HEK293 (cell line): ENCODE measurements at regions not wholly inside any gene's neighbourhood (a gene's known extent, or its start where the extent isn't known, plus 50 kb on each side); places are given as distances from the start of the nearest gene placed in this dataset.

Source experiments
- CTCF ChIA-PET: fragments of 350-600 bp; formaldehyde crosslinking; extraction: SDS; loops from one replicate; lab custom pipeline; 2021; ENCODE audit warnings: antibody characterized with exemption; lab: Yijun Ruan, JAX
- POLR2A ChIA-PET: fragments of 300-600 bp; formaldehyde crosslinking; extraction: SDS; loops from one replicate; lab custom pipeline; 2020; ENCODE audit warnings: antibody characterized with exemption, inconsistent platforms; lab: Yijun Ruan, JAX
- H3K27ac ChIP-seq: fragments of 200-500 bp; sonication (Bioruptor generic); 2 replicates; pipeline ENCODE4 v1.5.1; 2014; ENCODE audit warnings: low read depth, low read length, control low read depth, inconsistent platforms; ENCODE audit errors: extremely low read depth
- H3K36me3 ChIP-seq, 2 experiments: fragments of 200-500 bp in 1 of 2; sonication (Bioruptor generic) in 1 of 2; 1 replicate in 1 of 2; 2 replicates in 1 of 2; pipeline ENCODE4 v1.5.1; 2014 to 2017; ENCODE audit warnings: inconsistent platforms in 2 of 2, low read length in 2 of 2; ENCODE audit not compliant: control insufficient read depth in 2 of 2, insufficient read depth in 1 of 2
- H3K4me1 ChIP-seq: fragments of 200-500 bp; sonication (Bioruptor generic); 2 replicates; pipeline ENCODE4 v1.5.1; 2014; ENCODE audit warnings: mild to moderate bottlenecking, low read length, inconsistent platforms; ENCODE audit not compliant: control insufficient read depth, insufficient read depth
- H3K4me3 ChIP-seq: 2 replicates; pipeline ENCODE4 v1.5.1; 2011; ENCODE audit warnings: low read depth, mild to moderate bottlenecking, control low read depth, low read length, moderate library complexity
- H3K9me3 ChIP-seq: fragments of 200-500 bp; sonication (Bioruptor generic); 2 replicates; pipeline ENCODE4 v1.5.1; 2014; ENCODE audit warnings: low read depth, low read length, inconsistent platforms; ENCODE audit not compliant: control insufficient read depth, insufficient read depth
- ATF2 ChIP-seq: fragments of 450-650 bp; formaldehyde crosslinking; IDR thresholded peaks from 2 replicates; pipeline ENCODE4 v1.5.1; 2016; ENCODE audit warnings: missing biosample characterization, missing genetic modification characterization, low read depth
- HOXC10 ChIP-seq: sonication (generic); formaldehyde crosslinking; IDR thresholded peaks from 2 replicates; pipeline ENCODE4 v1.8.1; 2023; ENCODE audit warnings: mild to moderate bottlenecking, missing genetic modification reagents
- HOXD13 ChIP-seq: sonication (generic); formaldehyde crosslinking; IDR thresholded peaks from 2 replicates; pipeline ENCODE4 v1.8.0; 2022; ENCODE audit warnings: missing genetic modification reagents, borderline replicate concordance
- SETDB1 ChIP-seq: IDR thresholded peaks from one replicate; pipeline ENCODE4 v1.6.1; 2017; ENCODE audit warnings: mild to moderate bottlenecking, low read length, moderate library complexity, mixed read lengths; ENCODE audit not compliant: insufficient read length
- ZNF138 ChIP-seq: fragments of 450-650 bp; formaldehyde crosslinking; IDR thresholded peaks from 2 replicates; pipeline ENCODE4 v1.5.1; 2016; ENCODE audit warnings: missing biosample characterization, missing genetic modification characterization, borderline replicate concordance
- ZNF169 ChIP-seq: fragments of 450-650 bp; formaldehyde crosslinking; IDR thresholded peaks from 2 replicates; pipeline ENCODE4 v1.5.1; 2016; ENCODE audit warnings: missing biosample characterization, missing genetic modification characterization
- ZNF266 ChIP-seq: fragments of 450-650 bp; formaldehyde crosslinking; IDR thresholded peaks from 2 replicates; pipeline ENCODE4 v1.5.1; 2016; ENCODE audit warnings: missing biosample characterization, missing genetic modification characterization, low read depth
- ZNF280C ChIP-seq: fragments of 450-650 bp; formaldehyde crosslinking; IDR thresholded peaks from 2 replicates; pipeline ENCODE4 v1.5.1; 2016; ENCODE audit warnings: missing biosample characterization, missing genetic modification characterization
- ZNF449 ChIP-seq: fragments of 450-650 bp; formaldehyde crosslinking; IDR thresholded peaks from 2 replicates; pipeline ENCODE4 v1.5.1; 2017; ENCODE audit warnings: missing biosample characterization, mild to moderate bottlenecking, missing genetic modification characterization, moderate library complexity
- ZNF48 ChIP-seq: fragments of 450-650 bp; formaldehyde crosslinking; IDR thresholded peaks from 2 replicates; pipeline ENCODE4 v1.5.1; 2016; ENCODE audit warnings: missing biosample characterization, missing genetic modification characterization
- ZNF561 ChIP-seq: fragments of 450-650 bp; IDR thresholded peaks from 2 replicates; pipeline ENCODE4 v1.5.1; 2018; ENCODE audit warnings: missing biosample characterization, missing genetic modification characterization, borderline replicate concordance
- ZNF660 ChIP-seq: fragments of 450-650 bp; IDR thresholded peaks from 2 replicates; pipeline ENCODE4 v1.5.1; 2018; ENCODE audit warnings: missing biosample characterization, mild to moderate bottlenecking, missing genetic modification characterization
- ZNF707 ChIP-seq: fragments of 450-650 bp; formaldehyde crosslinking; IDR thresholded peaks from 2 replicates; pipeline ENCODE4 v1.5.1; 2016; ENCODE audit warnings: missing biosample characterization, missing genetic modification characterization
- TF ChIP-seq, protein P1 (sequence below): fragments of 450-650 bp; formaldehyde crosslinking; IDR thresholded peaks from 2 replicates; pipeline ENCODE4 v1.5.1; 2016; ENCODE audit warnings: missing biosample characterization, missing genetic modification characterization
- TF ChIP-seq, protein P2 (sequence below): fragments of 450-650 bp; formaldehyde crosslinking; IDR thresholded peaks from 2 replicates; pipeline ENCODE4 v1.5.1; 2017; ENCODE audit warnings: missing biosample characterization, missing genetic modification characterization

DNA sequence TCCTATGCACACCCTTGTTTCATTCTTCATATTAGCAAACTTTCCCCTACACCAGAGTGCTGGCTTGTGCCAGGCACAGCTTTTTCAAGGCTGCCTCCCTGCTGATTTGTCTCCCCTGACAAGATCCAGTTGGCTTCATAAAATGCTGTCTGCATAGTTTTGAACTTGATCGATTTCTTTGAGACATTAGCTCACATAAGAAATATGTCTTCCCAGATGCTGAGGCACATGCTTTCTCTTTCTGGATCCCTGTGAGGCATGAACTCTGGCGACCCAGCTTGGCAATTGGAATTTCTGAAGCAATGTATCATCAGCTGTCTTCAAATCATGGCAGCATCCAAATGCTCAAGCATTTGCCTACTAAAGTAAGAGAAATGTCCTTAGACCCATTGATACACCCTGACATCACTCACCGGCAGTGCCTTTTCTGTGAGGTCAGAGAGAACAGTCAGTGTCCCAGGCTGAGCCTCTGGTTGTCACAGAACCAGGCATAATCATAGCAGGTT is 616.4 kb upstream of the GHITM start (continued):
- no peak for TF ChIP-seq ZNF169 (tag by site-specific recombination)
- TF ChIP-seq, protein P1, sequence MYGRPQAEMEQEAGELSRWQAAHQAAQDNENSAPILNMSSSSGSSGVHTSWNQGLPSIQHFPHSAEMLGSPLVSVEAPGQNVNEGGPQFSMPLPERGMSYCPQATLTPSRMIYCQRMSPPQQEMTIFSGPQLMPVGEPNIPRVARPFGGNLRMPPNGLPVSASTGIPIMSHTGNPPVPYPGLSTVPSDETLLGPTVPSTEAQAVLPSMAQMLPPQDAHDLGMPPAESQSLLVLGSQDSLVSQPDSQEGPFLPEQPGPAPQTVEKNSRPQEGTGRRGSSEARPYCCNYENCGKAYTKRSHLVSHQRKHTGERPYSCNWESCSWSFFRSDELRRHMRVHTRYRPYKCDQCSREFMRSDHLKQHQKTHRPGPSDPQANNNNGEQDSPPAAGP (tag by site-specific recombination): no peak
- no peak for TF ChIP-seq ZNF266 (tag by site-specific recombination)
- TF ChIP-seq ZNF561 (tag by site-specific recombination): no peak
- TF ChIP-seq ZNF280C (tag by site-specific recombination): no peak
- no peak for TF ChIP-seq ZNF449 (tag by site-specific recombination)
- TF ChIP-seq ZNF48 (tag by site-specific recombination): no peak

DNA sequence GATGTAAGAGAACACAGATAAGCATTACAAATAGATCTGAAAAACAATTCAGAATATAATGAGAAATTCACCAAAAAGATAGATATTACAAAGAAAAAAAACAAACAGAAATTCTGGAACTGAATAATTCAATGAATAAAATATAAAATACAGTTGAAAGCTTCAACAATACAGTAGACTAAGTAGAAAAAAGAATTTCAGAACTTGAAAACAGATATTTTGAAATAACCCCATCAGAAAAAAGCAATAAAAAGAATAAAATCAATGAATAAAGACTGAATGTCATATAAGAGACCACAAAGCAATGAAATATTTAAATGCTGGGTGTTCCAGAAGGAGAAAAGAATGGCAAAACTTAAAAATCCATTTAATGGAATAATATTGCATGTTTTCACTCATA is 611.4 kb upstream of the GHITM start:
- Histone ChIP-seq H3K4me1 (no peaks in the 10 kb centered on the region), H3K4me3 (no peak overlapping the region), H3K9me3 (no peaks in the 10 kb centered on the region), H3K36me3 (no peaks in the 10 kb centered on the region), H3K27ac (no peak overlapping the region)
- POLR2A ChIA-PET: no interaction called here
- TF ChIP-seq ZNF707 (tag by site-specific recombination) (no peak), ZNF138 (tag by site-specific recombination) (no peak), SETDB1 (peak; percentile 86), HOXD13 (CRISPR knock-in tag) (no peak)
- TF ChIP-seq, protein P2, sequence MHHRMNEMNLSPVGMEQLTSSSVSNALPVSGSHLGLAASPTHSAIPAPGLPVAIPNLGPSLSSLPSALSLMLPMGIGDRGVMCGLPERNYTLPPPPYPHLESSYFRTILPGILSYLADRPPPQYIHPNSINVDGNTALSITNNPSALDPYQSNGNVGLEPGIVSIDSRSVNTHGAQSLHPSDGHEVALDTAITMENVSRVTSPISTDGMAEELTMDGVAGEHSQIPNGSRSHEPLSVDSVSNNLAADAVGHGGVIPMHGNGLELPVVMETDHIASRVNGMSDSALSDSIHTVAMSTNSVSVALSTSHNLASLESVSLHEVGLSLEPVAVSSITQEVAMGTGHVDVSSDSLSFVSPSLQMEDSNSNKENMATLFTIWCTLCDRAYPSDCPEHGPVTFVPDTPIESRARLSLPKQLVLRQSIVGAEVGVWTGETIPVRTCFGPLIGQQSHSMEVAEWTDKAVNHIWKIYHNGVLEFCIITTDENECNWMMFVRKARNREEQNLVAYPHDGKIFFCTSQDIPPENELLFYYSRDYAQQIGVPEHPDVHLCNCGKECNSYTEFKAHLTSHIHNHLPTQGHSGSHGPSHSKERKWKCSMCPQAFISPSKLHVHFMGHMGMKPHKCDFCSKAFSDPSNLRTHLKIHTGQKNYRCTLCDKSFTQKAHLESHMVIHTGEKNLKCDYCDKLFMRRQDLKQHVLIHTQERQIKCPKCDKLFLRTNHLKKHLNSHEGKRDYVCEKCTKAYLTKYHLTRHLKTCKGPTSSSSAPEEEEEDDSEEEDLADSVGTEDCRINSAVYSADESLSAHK (tag by site-specific recombination): no peak
- CTCF ChIA-PET: interaction anchor here (0.6 kb wide), 1 partner anchor 338 kb away, joined by 3 read pairs; no protein-coding TSS in a partner anchor

DNA sequence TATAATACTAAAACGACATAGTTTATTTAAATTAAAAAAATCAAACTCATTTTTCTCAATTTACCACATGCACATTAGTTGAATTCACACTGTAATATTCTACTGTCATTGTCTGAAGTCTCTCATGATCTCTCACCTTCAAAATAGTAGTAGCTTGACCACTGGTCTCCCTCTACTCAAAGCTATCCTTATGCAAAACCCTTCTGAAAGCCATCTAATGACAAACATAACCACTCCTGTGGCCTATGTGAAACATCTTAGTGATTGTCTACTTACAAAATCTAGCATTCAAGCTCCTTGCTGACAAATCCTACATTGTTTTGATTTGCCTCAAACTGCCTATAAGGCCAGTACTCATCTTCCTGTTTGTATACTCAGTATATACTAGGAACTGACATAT is 606.0 kb upstream of the GHITM start:
- no peaks in the 10 kb centered on the region for H3K9me3 ChIP-seq
- ChIA-PET CTCF (no interaction called here), POLR2A (no interaction called here)
- no peak overlapping the region for H3K4me3 ChIP-seq
- no peaks in the 10 kb centered on the region for H3K36me3 ChIP-seq
- TF ChIP-seq ZNF660: no peak
- H3K4me1 ChIP-seq: no peaks in the 10 kb centered on the region
- H3K27ac ChIP-seq: no peak overlapping the region

DNA sequence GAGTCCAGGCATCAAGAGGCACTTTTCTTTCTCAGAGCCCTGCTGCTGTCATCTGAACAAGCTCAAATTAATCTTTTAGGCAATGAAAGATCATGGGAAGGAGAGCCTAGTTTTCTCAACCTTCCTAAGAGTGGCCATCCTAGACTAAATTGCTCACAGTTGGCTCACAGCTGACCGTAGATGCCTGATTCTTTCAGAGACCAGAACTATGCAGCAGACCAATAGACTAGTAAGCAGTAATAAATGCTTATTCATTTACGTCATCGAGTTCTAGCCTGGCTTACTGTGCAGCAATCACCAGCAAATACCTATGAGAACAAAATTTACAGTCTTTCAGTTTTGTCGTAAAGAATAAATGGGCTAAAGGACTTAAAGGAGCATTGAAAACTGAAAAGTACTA is 602.9 kb upstream of the GHITM start:
- Histone ChIP-seq H3K27ac (no peak overlapping the region), H3K36me3 (no peaks in the 10 kb centered on the region), H3K9me3 (no peaks in the 10 kb centered on the region), H3K4me1 (no peaks in the 10 kb centered on the region), H3K4me3 (no peak overlapping the region)
- TF ChIP-seq ATF2: 0 out of 2 replicates have a peak, but pooled peaks have one; percentile 13
- no peak for TF ChIP-seq HOXC10 (CRISPR knock-in tag)
- CTCF ChIA-PET: no interaction called here
- POLR2A ChIA-PET: no interaction called here
